Breast epithelium (tissue), 4 donors: ENCODE measurements at regions not wholly inside any gene's neighbourhood (a gene's known extent, or its start where the extent isn't known, plus 50 kb on each side); places are given as distances from the start of the nearest gene placed in this dataset.

ENCODE experiments used
- DNase-seq, 2 donors: peaks; one replicate each; pipeline ENCODE4 v3.0.0-alpha.2; 2019; ENCODE audit warnings: low spot score in 2 of 2
- H3K27ac ChIP-seq, 2 donors: fragments of 200-600 bp; sonication (generic) in 1 of 2; one replicate each; pipeline ENCODE4 v1.5.1; 2016 to 2019; ENCODE audit warnings: mild to moderate bottlenecking in 1 of 2
- H3K27me3 ChIP-seq, 2 donors: fragments of 200-600 bp; sonication (generic) in 1 of 2; one replicate each; pipeline versions ENCODE4 v1.5.1 to v1.6.0; 2017 to 2019; ENCODE audit warnings: control low read depth in 1 of 2, mild to moderate bottlenecking in 1 of 2
- H3K36me3 ChIP-seq: fragments of 200-600 bp; one replicate; pipeline ENCODE4 v1.5.1; 2019
- H3K4me1 ChIP-seq, 2 donors: fragments of 200-600 bp; sonication (generic); one replicate each; pipeline ENCODE4 v1.5.1; 2016 to 2019; ENCODE audit warnings: control low read depth in 1 of 2
- H3K4me3 ChIP-seq, 3 donors: fragments of 200-600 bp; sonication (generic); 1 replicate in 2 of 3; 2 replicates in 1 of 3; pipeline ENCODE4 v1.5.1; 2016 to 2019; ENCODE audit warnings: mild to moderate bottlenecking in 3 of 3, moderate library complexity in 2 of 3
- H3K9me3 ChIP-seq, 2 donors: fragments of 200-600 bp; sonication (generic) in 1 of 2; one replicate each; pipeline ENCODE4 v1.5.1; 2016 to 2019; ENCODE audit warnings: control low read depth in 1 of 2
- CTCF ChIP-seq, 3 donors: fragments of 450-650 bp; IDR thresholded peaks; one replicate each; pipeline ENCODE4 v1.5.1; 2016 to 2017; ENCODE audit warnings: antibody characterized with exemption in 3 of 3, mild to moderate bottlenecking in 3 of 3, moderate library complexity in 3 of 3
- POLR2A ChIP-seq: fragments of 450-650 bp; IDR thresholded peaks from one replicate; pipeline ENCODE4 v1.6.1; 2016; ENCODE audit warnings: antibody characterized with exemption, mild to moderate bottlenecking, moderate library complexity
- POLR2AphosphoS5 ChIP-seq, 3 donors: sonication (generic); formaldehyde crosslinking; IDR thresholded peaks; one replicate each; pipeline ENCODE4 v1.6.1; 2017; ENCODE audit warnings: antibody characterized with exemption in 3 of 3
- intact Hi-C: fragments of 100-400 bp; cut with DNase I; formaldehyde crosslinking; loops from one replicate; pipeline ENCODE4 v1.15.1; 2023; ENCODE audit warnings: low total_unique reads

GRCh38 chr2:118539290-118539689, 308.2 kb downstream of the EN1 start:
- H3K27ac ChIP-seq: no peak overlapping the region
- DNase-seq: no peak
- intact Hi-C loops: no loop called here
- H3K36me3 ChIP-seq: no peaks in the 10 kb centered on the region
- H3K4me3 ChIP-seq: no peak overlapping the region
- H3K9me3 ChIP-seq: peaks cover 0 to 8% of the 10 kb centered on the region in 2 donors
- TF ChIP-seq POLR2A: no peak
- TF ChIP-seq POLR2AphosphoS5 (IDR thresholded peaks at IDR 0.05): no peak
- no peak for TF ChIP-seq CTCF (IDR thresholded peaks at IDR 0.05)
- no peaks in the 10 kb centered on the region for H3K4me1 ChIP-seq
- no peaks in the 10 kb centered on the region for H3K27me3 ChIP-seq

DNA sequence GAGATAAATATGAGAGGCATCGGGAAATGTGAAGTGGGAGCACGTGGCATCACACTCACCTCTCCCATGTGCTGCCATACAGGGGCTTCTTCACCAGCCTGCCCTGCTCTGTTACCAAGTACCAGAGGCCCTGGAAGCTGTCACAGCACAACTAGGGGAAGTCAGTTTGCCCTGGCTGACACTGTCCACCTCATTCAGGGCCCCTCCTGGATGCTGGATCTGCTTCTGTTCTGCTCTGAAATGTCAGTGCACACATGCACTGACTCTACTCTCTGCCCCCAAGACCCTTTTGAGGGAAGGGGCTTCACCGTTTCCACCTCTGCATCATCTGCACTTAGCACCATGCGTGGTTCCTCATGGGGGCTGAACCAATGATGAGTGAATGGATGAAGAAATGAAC, 311.1 kb downstream of the EN1 start:
- Histone ChIP-seq H3K27me3 (no peaks in the 10 kb centered on the region), H3K4me3 (no peak overlapping the region), H3K27ac (no peak overlapping the region), H3K9me3 (no peaks in the 10 kb centered on the region), H3K36me3 (no peaks in the 10 kb centered on the region), H3K4me1 (no peaks in the 10 kb centered on the region)
- DNase-seq: no peak
- intact Hi-C loops: no loop called here
- no peak for TF ChIP-seq POLR2AphosphoS5 (IDR thresholded peaks at IDR 0.05)
- TF ChIP-seq POLR2A: no peak
- TF ChIP-seq CTCF (IDR thresholded peaks at IDR 0.05): no peak

DNA sequence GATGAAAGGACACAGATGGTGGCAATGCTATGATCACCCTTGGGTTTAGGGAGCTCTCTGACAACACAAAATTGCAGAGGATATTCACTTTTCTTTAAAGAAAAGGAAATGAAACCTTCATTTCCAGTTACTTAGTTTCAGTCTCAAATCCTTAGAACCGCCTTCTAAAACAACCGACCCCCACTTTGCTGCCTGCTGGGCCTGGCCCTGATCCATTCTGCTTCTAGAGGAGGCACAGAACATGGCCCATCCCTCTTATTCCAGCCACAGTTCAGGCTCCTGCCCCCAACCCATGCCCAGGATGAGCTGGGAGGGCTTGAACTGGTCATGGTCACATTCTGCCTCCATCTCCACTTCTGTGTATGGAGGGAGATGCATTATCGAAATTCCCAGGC, 311.6 kb downstream of the EN1 start:
- no peaks in the 10 kb centered on the region for H3K27me3 ChIP-seq
- H3K36me3 ChIP-seq: no peaks in the 10 kb centered on the region
- no peak overlapping the region for H3K27ac ChIP-seq
- H3K4me3 ChIP-seq: no peak overlapping the region
- H3K4me1 ChIP-seq: no peaks in the 10 kb centered on the region
- no peak for DNase-seq
- no peak for TF ChIP-seq POLR2A
- no peak for TF ChIP-seq CTCF (IDR thresholded peaks at IDR 0.05)
- TF ChIP-seq POLR2AphosphoS5 (IDR thresholded peaks at IDR 0.05): no peak
- intact Hi-C loops: no loop called here
- no peaks in the 10 kb centered on the region for H3K9me3 ChIP-seq

GRCh38 chr2:118535171-118535817, 312.2 kb downstream of the EN1 start:
- Histone ChIP-seq H3K27ac (no peak overlapping the region), H3K36me3 (no peaks in the 10 kb centered on the region), H3K9me3 (no peaks in the 10 kb centered on the region), H3K27me3 (no peaks in the 10 kb centered on the region), H3K4me3 (no peak overlapping the region), H3K4me1 (no peaks in the 10 kb centered on the region)
- no peak for TF ChIP-seq CTCF (IDR thresholded peaks at IDR 0.05)
- TF ChIP-seq POLR2A: no peak
- no peak for DNase-seq
- intact Hi-C loops: no loop called here

DNA sequence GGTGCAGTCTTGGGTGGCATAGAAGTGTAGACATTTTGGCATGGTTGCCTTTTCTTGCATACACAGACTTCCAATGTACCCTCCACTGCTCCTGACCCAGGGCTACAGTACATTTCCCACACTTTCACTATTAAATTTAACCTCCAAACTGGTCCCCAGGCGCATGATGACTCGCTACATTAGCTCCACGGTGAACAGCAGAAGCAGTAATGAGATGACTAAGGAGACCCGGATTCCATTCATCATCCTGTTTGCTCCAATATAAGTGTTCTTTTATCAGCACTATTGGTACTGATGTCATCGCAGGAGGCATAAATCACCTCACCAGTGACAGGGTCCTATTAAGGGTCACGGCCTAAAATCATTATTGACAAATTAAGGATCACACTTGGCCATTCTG, 316.5 kb downstream of the EN1 start:
- Histone ChIP-seq H3K4me1 (no peaks in the 10 kb centered on the region), H3K27me3 (no peaks in the 10 kb centered on the region), H3K27ac (no peak overlapping the region), H3K36me3 (no peaks in the 10 kb centered on the region), H3K4me3 (no peak overlapping the region), H3K9me3 (no peaks in the 10 kb centered on the region)
- intact Hi-C loops: no loop called here
- TF ChIP-seq CTCF (IDR thresholded peaks at IDR 0.05) (no peak), POLR2A (no peak), POLR2AphosphoS5 (IDR thresholded peaks at IDR 0.05) (no peak)
- no peak for DNase-seq
